Astrocyte (in vitro differentiated cells and primary cell): ENCODE measurements at regions not wholly inside any gene's neighbourhood (a gene's known extent, or its start where the extent isn't known, plus 50 kb on each side); places are given as distances from the start of the nearest gene placed in this dataset.

Experiments
- DNase-seq: peaks from one replicate; pipeline ENCODE4 v3.0.0-alpha.2; 2010; ENCODE audit warnings: low read depth
- FAIRE-seq: peaks from 2 replicates; lab custom pipeline; 2011; peaks lifted over from hg19 to GRCh38; lab: Jason Lieb, UNC
- H2AFZ ChIP-seq: 2 replicates; pipeline ENCODE4 v1.6.0; 2012; ENCODE audit warnings: low read depth, low read length, inconsistent platforms
- H3K27ac ChIP-seq: 2 replicates; pipeline ENCODE4 v1.5.1; 2011; ENCODE audit warnings: low read depth, low read length, inconsistent platforms
- H3K27me3 ChIP-seq: 2 replicates; pipeline ENCODE4 v1.6.0; 2011; ENCODE audit warnings: low read length, inconsistent platforms; ENCODE audit not compliant: insufficient read depth
- H3K36me3 ChIP-seq: 2 replicates; pipeline ENCODE4 v1.5.1; 2011; ENCODE audit warnings: low read length, inconsistent platforms; ENCODE audit not compliant: insufficient read depth
- H3K4me1 ChIP-seq: 2 replicates; pipeline ENCODE4 v1.5.1; 2011; ENCODE audit warnings: low read length, inconsistent platforms; ENCODE audit not compliant: insufficient read depth
- H3K4me2 ChIP-seq: 2 replicates; pipeline ENCODE4 v1.6.0; 2012; ENCODE audit warnings: low read length, inconsistent platforms
- H3K4me3 ChIP-seq: 2 replicates; pipeline ENCODE4 v1.5.1; 2011; ENCODE audit warnings: low read depth, mild to moderate bottlenecking, low read length, inconsistent platforms; ENCODE audit not compliant: insufficient read depth
- H3K79me2 ChIP-seq: 2 replicates; pipeline ENCODE4 v1.6.0; 2012; ENCODE audit warnings: mild to moderate bottlenecking, low read length, inconsistent platforms; ENCODE audit not compliant: insufficient read depth
- H3K9ac ChIP-seq: 2 replicates; pipeline ENCODE4 v1.6.0; 2012; ENCODE audit warnings: mild to moderate bottlenecking, low read length, inconsistent platforms
- H3K9me3 ChIP-seq: 2 replicates; pipeline ENCODE4 v1.5.1; 2012; ENCODE audit warnings: low read depth, mild to moderate bottlenecking, low read length, inconsistent platforms; ENCODE audit not compliant: insufficient read depth
- H4K20me1 ChIP-seq: 2 replicates; pipeline ENCODE4 v1.6.0; 2012; ENCODE audit warnings: low read length, inconsistent platforms; ENCODE audit not compliant: insufficient read depth
- H3K27ac Mint-ChIP-seq: one replicate; pipeline ENCODE4 v1.8.0; 2021; ENCODE audit warnings: mild to moderate bottlenecking, mixed read lengths; ENCODE audit not compliant: unreplicated experiment
- H3K27me3 Mint-ChIP-seq: one replicate; pipeline ENCODE4 v1.8.0; 2021; ENCODE audit warnings: low read depth, mixed read lengths; ENCODE audit not compliant: unreplicated experiment
- H3K36me3 Mint-ChIP-seq: one replicate; pipeline ENCODE4 v1.8.0; 2021; ENCODE audit warnings: low read depth, mixed read lengths; ENCODE audit not compliant: unreplicated experiment
- H3K4me1 Mint-ChIP-seq: one replicate; pipeline ENCODE4 v1.8.0; 2021; ENCODE audit warnings: low read depth, mixed read lengths; ENCODE audit not compliant: unreplicated experiment
- H3K4me3 Mint-ChIP-seq: one replicate; pipeline ENCODE4 v1.8.0; 2021; ENCODE audit warnings: mild to moderate bottlenecking, moderate library complexity, mixed read lengths; ENCODE audit not compliant: unreplicated experiment
- H3K9me3 Mint-ChIP-seq: one replicate; pipeline ENCODE4 v1.8.0; 2021; ENCODE audit warnings: mild to moderate bottlenecking, mixed read lengths; ENCODE audit not compliant: unreplicated experiment
- CTCF ChIP-seq: IDR thresholded peaks from 2 replicates; pipeline ENCODE4 v1.5.1; 2011; ENCODE audit warnings: low read depth, mild to moderate bottlenecking, inconsistent platforms, low read length, moderate library complexity; ENCODE audit not compliant: insufficient read depth
- EZH2 ChIP-seq: IDR thresholded peaks from 2 replicates; pipeline ENCODE4 v1.6.1; 2012; ENCODE audit warnings: mild to moderate bottlenecking, low read length, inconsistent platforms; ENCODE audit not compliant: insufficient read depth

- H3K27me3 Mint-ChIP-seq, result peaks cover 40% of the 10 kb centered on the region
- no peaks in the 10 kb centered on the region for H3K4me1 Mint-ChIP-seq
- peaks cover 2% of the 10 kb centered on the region for H3K36me3 Mint-ChIP-seq
- no peaks in the 10 kb centered on the region for H3K36me3 ChIP-seq
- no peak overlapping the region for H3K9ac ChIP-seq
- H3K9me3 ChIP-seq, result no peaks in the 10 kb centered on the region
- no peak overlapping the region for H2AFZ ChIP-seq
- H3K4me2 ChIP-seq, result peak overlapping the region; percentile 90
- H4K20me1 ChIP-seq, result no peaks in the 10 kb centered on the region
- no peak for DNase-seq
- H3K4me1 ChIP-seq, result peaks cover 3% of the 10 kb centered on the region
- peaks cover 12% of the 10 kb centered on the region for H3K9me3 Mint-ChIP-seq
- H3K27me3 ChIP-seq, result peaks cover 8% of the 10 kb centered on the region
- no peaks in the 10 kb centered on the region for H3K79me2 ChIP-seq
- TF ChIP-seq EZH2 (no peak), CTCF (no peak)
- H3K4me3 ChIP-seq, result no peak overlapping the region
- H3K27ac Mint-ChIP-seq, result no peak overlapping the region
- peak overlapping the region; percentile 20 for H3K4me3 Mint-ChIP-seq
- FAIRE-seq, result no peak
- no peak overlapping the region for H3K27ac ChIP-seq
Observed at GRCh38 chr17:77529328-77529650, 388.5 kb downstream of the SEC14L1 start.

DNA sequence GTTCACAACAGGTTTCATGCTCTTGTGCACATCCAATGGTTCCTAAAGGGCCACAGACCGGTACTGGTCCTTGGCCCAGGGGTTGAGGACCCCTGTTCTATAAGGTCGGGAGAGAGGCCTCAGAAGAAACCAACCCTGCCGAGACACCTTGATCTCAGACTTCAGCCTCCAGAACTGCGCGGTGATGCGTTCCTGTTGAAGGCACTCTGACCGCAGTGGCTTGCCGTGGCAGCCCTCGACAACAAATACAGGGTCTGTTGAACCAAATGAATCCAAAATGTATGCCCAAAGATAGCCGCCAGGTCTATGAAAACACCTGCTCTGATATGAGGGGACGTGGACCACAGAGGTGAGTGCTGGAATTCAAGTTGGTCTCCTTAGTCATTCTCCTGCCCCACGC, 389.8 kb downstream of the SEC14L1 start:
- H3K9me3 ChIP-seq, result no peaks in the 10 kb centered on the region
- no peak overlapping the region for H3K27ac ChIP-seq
- H3K36me3 ChIP-seq, result no peaks in the 10 kb centered on the region
- TF ChIP-seq CTCF (no peak), EZH2 (no peak)
- H3K4me3 ChIP-seq, result no peak overlapping the region
- no peak overlapping the region for H3K4me2 ChIP-seq
- Mint-ChIP-seq H3K9me3 (peaks cover 14% of the 10 kb centered on the region), H3K27me3 (peaks cover 37% of the 10 kb centered on the region), H3K27ac (no peak overlapping the region), H3K4me1 (no peaks in the 10 kb centered on the region), H3K4me3 (no peak overlapping the region), H3K36me3 (peaks cover 6% of the 10 kb centered on the region)
- H3K79me2 ChIP-seq, result no peaks in the 10 kb centered on the region
- no peaks in the 10 kb centered on the region for H4K20me1 ChIP-seq
- FAIRE-seq, result no peak
- no peak for DNase-seq
- no peak overlapping the region for H2AFZ ChIP-seq
- H3K4me1 ChIP-seq, result peaks cover 3% of the 10 kb centered on the region
- H3K27me3 ChIP-seq, result peaks cover 8% of the 10 kb centered on the region
- H3K9ac ChIP-seq, result no peak overlapping the region

DNA sequence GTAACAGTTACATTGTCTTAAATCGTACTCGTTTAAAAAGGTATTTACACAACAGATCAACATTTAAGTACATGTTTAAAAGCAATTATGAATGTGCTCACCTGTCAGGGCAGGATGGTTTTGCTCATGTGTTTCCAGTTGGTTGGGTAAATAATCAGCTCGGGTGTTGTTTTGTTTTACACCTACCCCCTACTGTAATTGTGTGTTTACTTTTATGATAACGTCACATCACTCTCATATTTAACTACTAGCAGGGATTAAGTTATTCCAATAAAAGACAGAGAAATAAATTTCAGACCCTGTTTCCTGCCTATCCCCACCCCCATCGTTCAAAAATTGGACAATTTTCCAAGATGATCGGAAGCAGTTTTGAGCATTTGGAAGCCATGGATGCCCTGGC, 390.2 kb downstream of the SEC14L1 start:
- DNase-seq (no peak), FAIRE-seq (no peak)
- TF ChIP-seq EZH2 (no peak), CTCF (no peak)
- Histone ChIP-seq H3K36me3 (no peaks in the 10 kb centered on the region), H3K27me3 (peaks cover 8% of the 10 kb centered on the region), H3K4me2 (no peak overlapping the region), H3K27ac (no peak overlapping the region), H4K20me1 (no peaks in the 10 kb centered on the region), H2AFZ (no peak overlapping the region), H3K9ac (no peak overlapping the region), H3K4me1 (peaks cover 3% of the 10 kb centered on the region), H3K4me3 (no peak overlapping the region), H3K79me2 (no peaks in the 10 kb centered on the region), H3K9me3 (no peaks in the 10 kb centered on the region)
- H3K36me3 Mint-ChIP-seq, result peaks cover 6% of the 10 kb centered on the region
- H3K4me3 Mint-ChIP-seq, result no peak overlapping the region
- H3K27me3 Mint-ChIP-seq, result peaks cover 39% of the 10 kb centered on the region
- no peaks in the 10 kb centered on the region for H3K4me1 Mint-ChIP-seq
- H3K27ac Mint-ChIP-seq, result no peak overlapping the region
- H3K9me3 Mint-ChIP-seq, result peaks cover 13% of the 10 kb centered on the region
